ENCODE measurements at regions not wholly inside any gene's neighbourhood (a gene's known extent, or its start where the extent isn't known, plus 50 kb on each side); places are given as distances from the start of the nearest gene placed in this dataset.

DNA sequence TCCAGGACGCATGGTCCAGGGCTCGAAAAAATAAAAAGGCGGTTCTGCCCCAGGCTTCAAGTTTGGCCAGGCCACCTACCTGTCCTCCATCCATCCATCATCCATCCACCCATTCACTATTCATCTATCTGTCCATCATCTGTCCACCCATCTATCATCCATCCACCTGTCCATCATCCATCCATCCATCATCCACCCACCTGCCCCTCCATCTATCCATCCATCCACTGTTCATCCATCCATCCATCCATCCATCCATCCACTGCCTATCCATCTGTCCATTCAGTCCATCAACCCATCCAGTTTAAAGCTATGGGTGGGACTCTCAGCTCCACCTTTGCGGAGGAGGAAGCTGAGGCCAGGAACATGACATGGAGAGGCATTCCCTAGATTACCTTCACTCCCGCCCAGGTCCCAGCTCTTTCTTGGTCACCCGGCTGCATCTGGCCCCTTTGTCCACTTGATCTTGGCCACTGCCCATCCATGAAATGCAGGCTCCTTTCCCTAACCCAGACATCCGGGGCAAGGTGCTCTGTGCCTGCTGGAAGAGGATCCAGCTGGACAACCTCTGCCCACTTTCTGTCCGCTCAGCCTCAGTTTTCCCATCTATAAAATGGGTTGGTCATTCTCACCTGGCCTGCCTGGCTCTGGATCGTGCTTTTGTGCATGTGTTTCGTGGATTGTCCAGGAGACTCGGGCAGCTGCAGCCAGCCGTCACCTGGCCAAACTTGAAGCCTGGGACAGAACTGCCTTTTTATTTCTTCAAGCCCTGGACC is 236.0 kb upstream of the CIBAR2 start:
- TF ChIP-seq EZH2phosphoT487 (IDR thresholded peaks at IDR 0.05; ENCODE audit: low read depth, severe bottlenecking, unreplicated experiment), result no peak
- TF ChIP-seq, protein P1, sequence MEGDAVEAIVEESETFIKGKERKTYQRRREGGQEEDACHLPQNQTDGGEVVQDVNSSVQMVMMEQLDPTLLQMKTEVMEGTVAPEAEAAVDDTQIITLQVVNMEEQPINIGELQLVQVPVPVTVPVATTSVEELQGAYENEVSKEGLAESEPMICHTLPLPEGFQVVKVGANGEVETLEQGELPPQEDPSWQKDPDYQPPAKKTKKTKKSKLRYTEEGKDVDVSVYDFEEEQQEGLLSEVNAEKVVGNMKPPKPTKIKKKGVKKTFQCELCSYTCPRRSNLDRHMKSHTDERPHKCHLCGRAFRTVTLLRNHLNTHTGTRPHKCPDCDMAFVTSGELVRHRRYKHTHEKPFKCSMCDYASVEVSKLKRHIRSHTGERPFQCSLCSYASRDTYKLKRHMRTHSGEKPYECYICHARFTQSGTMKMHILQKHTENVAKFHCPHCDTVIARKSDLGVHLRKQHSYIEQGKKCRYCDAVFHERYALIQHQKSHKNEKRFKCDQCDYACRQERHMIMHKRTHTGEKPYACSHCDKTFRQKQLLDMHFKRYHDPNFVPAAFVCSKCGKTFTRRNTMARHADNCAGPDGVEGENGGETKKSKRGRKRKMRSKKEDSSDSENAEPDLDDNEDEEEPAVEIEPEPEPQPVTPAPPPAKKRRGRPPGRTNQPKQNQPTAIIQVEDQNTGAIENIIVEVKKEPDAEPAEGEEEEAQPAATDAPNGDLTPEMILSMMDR (IDR thresholded peaks at IDR 0.05; ENCODE audit: poor library complexity), result no peak
- TF ChIP-seq EZH2 (IDR thresholded peaks at IDR 0.05; ENCODE audit: borderline replicate concordance), result no peak

All from hepatocyte (in vitro differentiated cells).